T follicular helper cell (primary cell): ENCODE measurements at regions not wholly inside any gene's neighbourhood (a gene's known extent, or its start where the extent isn't known, plus 50 kb on each side); places are given as distances from the start of the nearest gene placed in this dataset.

Source experiments
- DNase-seq: peaks from one replicate; pipeline ENCODE4 v3.0.0-alpha.2; 2020; ENCODE audit warnings: low read depth

DNA sequence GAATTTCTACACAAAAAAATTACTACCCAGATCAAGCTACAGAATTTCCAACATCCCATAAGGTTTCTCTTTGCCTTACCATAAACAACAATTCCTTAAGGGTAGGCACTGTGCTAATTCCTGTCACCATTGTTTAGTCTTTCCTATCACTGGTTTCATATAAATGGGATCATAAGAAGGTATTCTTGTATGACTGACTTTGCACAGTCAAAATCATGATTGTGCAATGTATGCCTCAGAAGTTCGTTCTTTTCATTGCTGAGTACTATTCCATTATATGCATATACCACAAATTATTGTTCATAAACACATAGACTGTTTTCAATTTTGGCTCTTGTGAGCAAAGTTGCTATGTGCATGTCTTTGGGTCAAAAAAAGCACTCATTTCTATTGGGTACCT, 611.6 kb upstream of the CADM1 start:
- DNase-seq: no peak

DNA sequence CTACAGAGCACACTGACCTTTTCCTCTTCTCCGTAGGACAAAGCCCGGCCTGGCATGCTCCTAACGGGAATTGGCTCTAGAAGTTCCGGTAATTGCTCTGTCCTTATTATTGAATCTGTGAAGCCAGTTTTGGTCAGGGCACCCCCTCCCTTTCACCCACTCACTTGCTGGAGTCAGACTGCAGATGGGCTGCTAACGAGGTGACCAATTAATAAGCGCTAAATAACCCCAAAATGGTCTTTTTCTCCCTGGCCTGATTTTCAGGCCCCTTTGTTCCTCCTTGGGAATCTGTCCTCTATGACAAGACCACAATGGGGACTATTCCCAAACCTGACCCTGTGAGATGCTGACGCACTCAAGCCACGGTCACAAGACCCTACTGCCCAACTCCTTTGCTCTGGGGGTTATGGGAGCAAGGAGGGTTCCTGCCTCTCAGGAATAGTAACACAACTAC, 610.0 kb upstream of the CADM1 start:
- no peak for DNase-seq

DNA sequence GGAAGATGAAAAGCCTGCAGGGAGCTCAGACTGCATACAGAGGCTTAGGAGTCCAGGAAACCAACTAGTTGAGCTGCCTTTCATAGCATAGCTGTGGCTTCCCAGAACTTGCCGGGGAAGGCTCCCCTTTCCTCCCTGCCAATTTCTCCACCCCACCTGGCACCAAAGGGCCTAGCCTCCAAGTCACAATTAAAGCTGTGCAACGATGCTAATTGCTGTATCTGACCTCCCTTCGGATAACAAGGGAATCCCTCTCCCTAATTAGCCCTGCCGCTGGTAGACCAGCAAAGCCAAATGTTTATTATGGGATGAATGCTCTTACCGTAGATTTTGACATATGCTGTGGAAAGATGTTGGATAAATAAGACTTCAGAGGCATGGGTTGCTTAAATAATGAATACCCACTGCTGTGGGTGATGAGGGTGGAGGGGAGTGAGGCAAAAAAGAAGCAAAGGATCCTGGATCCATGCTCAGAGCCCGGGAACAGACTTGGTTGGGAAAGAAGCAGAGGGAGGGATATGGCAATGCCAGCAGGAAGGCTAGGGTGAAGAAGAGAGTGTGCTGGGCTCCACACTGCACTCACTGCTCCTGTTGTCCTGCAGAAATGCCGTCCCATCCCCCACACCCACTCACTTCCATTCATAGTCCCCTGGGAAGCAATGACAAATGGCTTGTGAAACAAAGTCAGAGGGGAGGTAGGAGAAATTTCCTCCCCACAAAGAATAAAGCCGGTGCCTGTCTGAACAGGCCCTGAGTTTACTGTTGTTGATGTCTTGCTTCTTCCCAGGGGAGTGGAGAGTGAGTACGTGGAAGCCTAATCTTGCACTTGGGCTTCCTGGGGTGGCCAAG, 608.1 kb upstream of the CADM1 start:
- DNase-seq: no peak

DNA sequence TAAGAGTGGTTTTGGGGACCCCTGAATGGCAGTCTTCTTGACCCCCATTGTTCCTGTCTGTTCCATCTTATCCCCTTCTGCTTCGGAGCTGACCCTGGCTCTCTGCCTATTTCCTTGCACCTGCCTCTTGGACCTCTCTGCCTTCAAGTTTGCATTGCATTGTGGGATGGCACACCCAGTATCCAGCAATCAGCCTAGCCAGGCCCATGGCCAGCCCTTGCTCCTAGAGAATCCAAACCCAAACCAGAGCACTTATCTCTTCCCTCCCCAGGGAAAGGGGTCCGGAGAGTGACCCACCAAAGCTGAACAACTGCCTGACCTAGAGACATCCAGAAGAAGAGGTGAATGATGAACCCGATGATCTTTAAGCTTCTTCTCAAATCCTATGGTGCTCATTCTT, 607.3 kb upstream of the CADM1 start:
- no peak for DNase-seq

DNA sequence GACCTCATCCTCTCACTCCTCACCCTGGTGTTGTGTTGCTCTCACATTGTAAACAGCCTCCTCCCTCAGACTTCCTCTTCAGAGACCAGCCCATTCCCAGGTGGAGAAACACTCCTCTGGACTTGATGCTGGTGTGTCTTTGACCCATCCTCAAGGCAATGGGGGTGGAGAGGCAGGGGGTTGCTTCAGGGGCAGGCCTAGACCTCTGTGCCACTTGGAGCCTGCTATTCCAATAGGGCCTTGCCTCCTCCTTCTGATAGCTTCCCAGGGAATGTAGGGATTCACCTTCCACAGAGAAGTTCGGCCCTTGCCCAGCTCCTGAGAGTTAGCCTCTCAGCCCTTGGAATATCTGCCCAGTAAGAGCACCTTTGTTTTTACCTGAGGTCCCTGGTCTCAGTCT, 606.6 kb upstream of the CADM1 start:
- DNase-seq: no peak

DNA sequence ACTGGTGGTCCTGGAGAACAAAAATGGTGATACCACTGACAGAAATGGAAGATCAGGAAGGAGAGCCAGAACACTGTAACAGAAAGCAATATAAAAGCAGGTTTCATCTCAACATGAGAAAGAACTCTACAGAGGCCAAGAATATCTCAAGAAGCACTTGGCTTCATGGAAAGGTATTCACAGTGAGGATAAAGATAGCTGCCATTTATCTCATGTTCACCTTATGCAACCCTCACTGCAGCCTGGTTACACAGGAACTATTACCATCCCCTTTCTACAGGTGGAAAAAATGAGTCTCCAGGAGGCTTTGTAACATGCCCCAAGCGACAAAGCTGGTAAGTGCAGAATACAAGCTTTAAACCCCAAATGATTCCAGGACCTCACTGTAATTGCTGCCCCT, 606.1 kb upstream of the CADM1 start:
- no peak for DNase-seq

DNA sequence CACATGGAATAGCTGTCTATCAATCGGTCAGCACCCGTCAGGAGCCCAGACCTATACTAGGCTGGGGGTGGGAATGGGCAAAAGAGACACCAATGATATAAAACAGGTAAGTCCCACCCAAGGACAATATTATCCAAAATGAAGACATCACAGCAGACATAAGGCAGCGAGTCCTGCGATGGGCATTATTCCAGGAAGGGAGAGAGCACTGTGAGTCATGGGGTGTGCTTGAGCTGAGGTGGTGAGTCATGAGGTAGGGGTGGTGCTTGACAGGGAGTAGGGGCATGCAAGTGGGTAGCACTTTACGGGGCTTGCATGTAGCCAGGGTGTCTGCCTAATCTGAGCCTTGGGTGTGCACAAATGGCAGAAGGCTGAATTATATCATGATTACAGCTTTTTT, 605.0 kb upstream of the CADM1 start:
- DNase-seq: no peak

DNA sequence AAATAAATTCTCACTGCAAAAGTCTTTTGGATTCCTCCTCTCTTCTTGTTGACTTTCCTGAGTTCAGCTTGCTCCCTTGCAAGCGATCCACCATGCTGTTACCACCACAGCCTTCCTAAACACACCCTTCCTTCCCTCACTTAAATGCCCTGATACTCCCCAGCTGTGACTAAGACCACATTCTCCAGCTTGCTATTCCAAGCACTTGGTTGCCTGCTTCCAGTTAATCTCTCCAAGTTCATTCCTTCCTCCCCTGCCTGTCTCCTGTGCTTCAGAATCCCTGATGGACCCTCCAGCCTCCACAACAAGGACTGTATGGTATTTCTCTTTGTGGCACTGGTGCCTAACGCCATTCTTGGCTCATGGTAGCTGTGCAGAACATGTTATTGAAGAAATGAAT, 603.9 kb upstream of the CADM1 start:
- no peak for DNase-seq

DNA sequence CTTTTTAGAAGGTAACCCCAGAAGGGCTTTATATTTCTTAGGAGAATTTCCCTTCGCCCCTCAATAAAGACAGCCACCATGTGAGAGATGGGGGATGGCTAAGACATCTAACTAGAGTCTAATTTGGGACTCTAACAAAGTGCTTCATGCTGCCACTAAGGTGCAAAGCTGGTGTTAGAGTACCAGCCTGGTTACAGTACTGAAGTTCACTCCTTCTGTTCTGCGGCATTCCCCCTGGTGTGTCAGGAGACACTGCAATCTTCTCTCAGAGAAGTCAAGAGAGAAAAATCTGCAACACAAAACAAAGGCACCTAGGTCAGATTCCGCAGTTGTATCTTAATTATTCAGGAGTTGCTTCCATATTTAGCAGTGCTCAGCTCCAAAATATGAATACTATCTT, 603.0 kb upstream of the CADM1 start:
- no peak for DNase-seq

DNA sequence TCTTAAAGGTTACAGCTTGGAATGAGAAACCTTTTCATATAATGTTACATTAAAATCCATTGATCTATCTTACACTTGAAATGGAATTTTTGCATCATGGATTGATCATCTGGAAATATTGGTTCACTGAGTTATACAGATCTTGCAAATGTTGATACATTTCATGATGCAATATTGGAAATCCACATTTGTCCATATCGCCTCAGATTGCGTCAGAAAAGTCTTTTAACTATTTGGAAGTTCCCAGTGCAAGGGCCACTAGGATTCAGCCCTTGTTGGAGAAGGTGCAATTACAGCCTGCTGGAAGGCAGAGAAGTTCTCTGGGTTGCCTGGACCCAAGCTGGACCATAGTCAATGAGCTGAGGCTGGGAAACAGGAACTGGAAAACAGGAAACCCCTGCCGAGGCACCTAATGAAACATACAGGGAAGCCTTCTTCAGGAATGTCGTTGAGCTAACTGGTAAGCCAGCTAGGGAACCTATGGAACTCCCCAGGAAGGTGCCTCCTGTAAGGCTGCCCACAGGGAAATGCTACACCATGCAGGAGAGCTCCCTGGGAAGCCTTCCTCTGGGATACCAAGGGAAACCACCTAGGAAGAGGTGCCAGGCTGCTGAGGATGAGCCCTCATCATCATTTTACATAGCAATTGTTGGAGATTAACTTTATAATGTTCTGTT, 600.4 kb upstream of the CADM1 start:
- DNase-seq: no peak

DNA sequence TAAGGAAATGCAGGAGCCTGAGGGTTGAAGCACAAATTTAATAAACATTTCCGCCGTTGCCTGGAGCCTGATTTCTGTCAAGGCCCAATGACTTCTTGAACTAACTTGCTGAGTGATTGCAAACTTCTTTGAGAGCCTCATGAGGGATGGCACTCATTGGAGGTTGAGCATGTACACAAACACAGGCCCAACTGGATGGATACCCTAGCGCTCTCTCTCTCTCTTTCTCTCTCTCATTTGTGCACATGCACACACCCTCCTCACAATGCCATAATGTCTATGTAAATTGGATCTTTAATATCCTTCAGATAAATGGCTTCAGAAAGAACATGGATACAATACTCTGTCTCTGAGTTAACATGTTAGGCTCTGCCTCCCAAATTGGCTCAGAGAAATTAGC, 597.7 kb upstream of the CADM1 start:
- DNase-seq: no peak

DNA sequence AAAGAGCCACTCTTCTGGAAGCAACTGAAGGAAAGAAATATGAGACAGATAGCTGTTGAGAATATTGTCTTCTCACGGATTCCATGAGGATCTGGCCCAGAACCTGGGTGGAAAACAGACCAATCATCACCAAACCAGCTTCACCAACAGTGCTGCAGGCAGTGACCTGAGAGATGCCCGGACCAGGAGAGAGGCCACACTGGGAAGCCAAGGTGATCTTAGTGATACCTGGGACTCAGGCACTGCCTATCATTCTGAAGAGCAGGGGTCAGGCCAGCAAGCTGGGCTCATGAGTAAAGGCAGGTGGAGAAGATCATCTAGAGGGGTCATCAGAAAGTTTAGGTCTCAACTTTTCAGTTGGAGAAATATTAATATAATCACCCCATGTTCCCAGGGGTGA, 595.8 kb upstream of the CADM1 start:
- no peak for DNase-seq

DNA sequence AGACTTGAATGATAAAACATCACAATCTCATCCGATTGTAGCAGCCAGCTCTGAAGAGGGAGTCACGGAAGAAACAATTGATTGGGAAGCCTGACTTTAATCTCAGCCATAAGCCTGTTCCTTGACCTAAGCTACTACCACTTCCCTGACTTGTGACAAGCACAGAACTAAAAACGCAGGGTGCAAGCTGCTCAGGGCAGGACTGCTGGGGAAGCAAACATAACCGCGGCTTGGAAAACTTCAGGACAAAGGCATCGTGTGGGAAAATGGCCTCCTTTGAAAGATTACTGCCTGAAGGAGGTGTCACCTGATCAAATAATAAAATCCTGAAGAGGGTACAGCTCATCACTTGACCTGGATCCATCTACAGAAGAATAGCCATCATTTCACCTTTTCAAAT, 595.3 kb upstream of the CADM1 start:
- no peak for DNase-seq

DNA sequence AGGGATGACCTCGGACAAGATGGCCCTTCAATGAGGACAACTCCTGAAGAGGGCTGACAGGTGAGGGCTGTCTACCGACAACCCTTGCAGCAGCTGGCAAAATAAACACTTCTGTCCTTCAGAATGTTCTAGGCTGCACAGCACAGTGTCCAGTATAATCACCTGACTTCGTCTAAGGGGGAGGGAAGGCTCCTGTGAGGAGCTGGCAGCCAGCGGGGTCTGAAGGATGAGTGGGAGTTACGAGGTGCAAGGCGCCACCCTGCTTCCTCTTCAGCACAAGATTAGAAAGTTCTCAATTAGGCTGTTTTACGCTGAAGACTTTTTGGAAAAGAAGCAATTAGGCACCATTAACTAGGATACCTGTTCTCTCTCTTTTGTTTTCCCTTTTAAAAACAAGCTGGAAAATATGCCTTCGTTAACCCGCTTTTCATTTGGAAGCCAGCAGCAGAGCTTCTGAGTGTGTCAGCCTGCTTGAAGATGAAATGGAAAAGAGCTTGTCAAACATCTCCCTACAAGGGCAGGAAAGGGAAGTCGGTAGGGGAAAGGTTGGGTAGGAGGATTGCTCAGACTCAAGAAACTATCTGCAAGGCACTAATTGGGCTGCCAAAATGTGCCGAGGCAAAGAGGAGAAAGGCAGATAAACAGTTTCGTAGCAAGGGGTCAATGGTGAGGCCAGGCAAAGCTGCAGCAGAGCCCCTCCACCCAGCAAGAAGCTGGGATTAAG, 592.2 kb upstream of the CADM1 start:
- DNase-seq: no peak

DNA sequence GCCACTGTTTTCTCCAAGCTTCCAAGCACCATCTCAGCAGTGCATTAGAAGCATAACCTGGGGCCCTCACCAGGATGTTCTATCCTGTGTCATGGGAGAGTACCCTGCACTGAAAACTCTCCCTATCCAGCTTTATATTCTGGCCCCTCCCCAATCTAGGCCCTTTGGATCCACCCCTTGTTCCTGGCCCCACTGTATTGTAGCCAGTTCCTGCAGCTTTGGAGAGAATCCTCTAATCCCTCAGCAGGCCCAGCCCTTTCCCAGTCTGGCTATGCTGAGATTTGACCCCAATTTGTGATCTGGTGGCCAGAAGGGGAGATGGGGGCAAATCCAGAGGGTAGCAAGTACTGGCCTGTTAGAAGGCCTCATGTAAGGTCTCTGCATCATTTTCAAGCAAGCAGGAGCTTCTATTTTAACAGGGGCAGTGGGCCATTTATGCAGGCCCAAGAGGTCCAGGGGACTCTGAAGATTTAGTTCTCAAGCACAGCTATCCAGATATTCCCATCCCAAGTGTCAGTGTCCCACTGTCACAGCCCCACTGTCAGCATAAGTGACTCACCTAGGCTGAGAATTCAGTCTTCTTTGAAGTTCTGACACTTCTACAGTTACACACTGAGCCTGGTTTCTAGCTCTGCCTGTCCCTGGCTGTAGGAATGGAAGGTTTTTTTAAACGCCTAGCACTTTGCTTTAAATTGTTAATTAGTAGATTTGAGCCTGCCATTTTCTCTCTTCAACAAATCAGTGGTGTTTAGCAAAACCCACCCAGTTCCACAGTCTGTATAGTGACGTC, 589.5 kb upstream of the CADM1 start:
- no peak for DNase-seq

DNA sequence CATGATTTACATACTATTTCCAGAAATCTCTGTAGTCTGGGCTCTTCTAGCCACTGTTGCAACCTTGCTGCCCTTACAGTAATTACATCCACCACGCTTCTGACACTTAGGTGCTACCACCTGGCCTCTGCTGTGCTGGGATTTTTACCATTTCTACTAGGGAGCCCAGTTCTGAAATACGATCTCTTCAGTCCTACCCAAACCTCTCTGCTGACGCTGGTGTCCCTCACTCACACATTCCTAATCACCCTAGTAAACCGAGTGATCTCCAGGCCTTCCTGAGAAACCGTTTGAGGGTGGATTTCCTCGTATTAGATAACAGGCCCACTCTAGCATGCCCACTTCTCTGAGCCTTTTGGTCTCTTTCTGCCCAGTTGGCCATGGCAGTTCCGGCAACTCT, 588.9 kb upstream of the CADM1 start:
- no peak for DNase-seq

DNA sequence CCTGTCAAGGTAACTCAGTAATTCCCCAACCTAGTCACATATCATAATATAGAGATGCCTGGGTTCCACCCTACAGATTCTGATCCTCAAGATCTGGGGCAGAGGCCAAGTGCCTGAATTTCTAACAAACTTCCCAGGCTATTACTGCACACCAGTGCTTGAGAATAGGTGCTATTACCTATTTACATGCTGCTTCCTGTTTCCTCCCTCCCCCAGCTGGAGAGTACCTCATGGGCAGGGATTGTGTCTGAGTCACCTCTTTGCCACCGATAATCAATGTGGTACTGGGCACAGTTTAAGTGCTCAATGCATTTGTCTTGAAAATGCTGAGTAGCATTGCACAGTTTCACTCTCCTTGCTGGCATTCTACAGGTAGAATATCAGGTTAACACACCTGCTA, 582.2 kb upstream of the CADM1 start:
- no peak for DNase-seq

DNA sequence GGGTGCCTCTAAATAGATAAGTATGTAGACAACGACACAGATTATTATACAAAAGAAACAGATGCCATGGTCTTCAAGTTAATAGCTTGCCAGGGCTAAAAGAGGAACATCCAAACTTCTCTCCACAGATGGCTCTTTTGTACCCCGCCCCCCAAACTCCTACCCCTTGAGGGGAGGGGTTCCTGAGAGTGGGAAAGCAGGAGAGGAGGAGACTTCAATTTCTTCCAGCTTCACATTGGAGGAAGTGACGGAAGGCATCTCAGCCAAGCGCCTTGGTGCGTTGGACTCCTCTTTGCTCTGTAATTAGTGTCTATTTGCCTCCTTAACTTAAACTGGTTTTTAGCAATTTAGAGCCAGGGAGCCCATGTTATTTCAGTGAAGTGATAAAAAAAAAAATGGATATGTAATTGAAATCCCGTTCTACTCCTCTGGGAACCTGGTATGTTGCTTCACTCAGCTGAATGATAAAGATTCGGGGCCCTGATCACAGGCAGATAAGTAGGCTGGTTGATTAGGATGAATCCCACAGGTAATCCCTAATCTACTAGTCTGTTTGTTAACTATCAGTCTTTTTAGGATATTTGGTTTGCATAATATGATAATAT, 580.9 kb upstream of the CADM1 start:
- no peak for DNase-seq

DNA sequence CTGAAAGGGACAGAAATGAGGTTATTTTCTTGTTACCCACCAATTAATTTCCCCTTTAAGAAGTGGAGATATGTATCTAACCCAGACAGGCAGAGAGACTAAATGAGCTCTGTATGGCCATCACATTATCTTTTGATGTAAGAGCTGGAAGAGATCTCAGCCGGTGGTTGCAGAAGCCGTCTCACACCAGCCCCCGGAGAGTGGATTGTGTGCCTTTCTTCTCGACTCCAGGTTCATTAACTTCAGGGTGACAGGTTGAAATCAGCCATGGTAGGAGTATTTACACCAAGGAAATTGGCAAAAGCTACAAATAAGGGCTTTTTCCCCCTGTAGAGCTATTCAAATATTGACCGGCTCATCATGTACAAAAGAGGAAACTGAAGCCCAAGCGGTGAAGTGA, 580.3 kb upstream of the CADM1 start:
- no peak for DNase-seq

DNA sequence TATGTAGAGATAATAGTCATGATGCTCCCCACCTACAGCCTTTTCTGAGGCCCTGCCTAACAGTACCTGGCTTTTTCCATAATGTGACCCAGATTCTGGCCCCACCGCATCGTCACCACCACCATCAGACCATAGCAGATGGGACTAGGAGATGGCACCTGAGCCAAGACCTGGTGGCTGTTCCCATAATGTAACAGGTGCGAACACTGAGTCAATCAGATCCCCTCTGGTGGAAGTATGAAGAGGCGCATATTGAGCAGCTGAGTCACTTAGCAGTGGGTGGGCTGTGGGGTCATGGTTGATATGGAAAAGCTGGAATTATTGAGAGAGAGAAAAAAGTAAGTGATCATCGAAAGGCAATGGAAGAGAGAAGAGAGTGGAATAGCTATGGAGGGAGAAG, 578.0 kb upstream of the CADM1 start:
- no peak for DNase-seq

DNA sequence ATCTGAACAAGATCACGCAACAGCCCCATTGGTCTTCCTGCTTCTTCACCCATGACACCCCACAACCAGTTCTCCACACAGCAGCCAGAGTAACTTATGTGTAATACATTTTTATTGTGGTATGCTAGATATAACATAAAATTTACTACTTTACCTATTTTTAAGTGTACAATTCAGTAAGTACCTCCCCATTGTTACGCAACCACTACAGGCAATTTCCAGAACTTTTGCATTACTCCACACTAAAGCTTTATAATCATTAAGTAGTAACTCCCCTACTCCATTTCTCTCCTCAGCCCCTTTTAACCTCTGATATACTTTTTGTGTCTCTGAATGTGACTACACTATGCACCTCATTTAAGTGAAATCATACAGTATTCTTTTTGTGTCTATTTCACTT, 575.4 kb upstream of the CADM1 start:
- no peak for DNase-seq

DNA sequence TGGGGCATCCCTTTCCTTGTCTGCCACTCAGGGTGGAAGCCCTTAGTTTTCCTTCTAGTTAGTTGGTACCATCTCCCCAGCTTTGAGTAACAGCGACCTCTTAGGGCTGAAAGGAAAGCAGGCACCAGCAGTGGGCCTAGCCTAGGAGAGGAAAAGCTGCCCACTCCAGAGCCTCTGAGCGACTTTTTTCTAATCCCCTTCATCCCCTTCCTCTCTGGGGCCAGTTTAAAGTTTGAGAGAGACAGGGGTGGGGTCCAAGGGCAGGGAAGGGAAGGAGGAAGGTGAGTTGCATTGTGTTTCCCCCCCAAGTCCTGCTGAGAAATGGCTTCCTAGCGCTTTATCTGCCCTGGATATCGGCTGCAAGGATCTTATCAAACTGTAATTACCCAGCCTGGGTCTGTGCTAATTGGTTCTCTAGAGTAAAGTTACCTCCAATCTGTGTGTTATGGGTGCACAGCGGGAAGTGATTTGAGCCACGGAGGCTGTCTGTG, 573.9 kb upstream of the CADM1 start:
- no peak for DNase-seq
